NCI-H1930 (cell line): ENCODE measurements at regions not wholly inside any gene's neighbourhood (a gene's known extent, or its start where the extent isn't known, plus 50 kb on each side); places are given as distances from the start of the nearest gene placed in this dataset.

Experiments
- DNase-seq, 2 experiments: peaks; one replicate each; lab custom pipeline; 2025; lab: John Stamatoyannopoulos, UW

GRCh38 chr7:118573085-118573484 is 348.6 kb downstream of the ANKRD7 start:
- DNase-seq, result no peak

DNA sequence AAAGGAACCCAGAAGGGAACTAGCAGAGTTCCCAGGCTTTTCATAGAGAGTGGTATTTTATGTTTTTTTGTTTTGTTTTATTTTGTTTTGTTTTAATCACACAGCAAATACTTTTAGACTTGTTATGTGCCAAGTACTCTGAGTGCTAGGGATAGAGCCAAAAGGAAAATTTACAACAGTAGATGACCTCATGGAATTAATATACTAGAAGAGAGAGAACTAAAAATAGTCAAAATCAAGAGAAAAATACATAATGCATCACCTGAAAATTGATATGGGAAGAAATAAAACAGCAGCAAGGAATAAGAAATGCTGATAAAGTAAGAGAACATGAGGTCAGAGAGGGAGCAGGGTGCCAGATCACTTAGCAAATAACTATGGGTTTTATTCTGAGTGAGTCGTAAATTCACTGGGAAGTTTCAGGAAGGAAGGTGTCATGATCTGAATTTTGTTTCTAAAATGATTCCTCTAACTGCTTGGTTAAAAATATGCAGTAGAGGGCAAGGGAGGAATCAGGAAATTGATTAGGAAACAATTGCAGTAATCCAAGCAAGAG is 351.0 kb downstream of the ANKRD7 start:
- no peak for DNase-seq

DNA sequence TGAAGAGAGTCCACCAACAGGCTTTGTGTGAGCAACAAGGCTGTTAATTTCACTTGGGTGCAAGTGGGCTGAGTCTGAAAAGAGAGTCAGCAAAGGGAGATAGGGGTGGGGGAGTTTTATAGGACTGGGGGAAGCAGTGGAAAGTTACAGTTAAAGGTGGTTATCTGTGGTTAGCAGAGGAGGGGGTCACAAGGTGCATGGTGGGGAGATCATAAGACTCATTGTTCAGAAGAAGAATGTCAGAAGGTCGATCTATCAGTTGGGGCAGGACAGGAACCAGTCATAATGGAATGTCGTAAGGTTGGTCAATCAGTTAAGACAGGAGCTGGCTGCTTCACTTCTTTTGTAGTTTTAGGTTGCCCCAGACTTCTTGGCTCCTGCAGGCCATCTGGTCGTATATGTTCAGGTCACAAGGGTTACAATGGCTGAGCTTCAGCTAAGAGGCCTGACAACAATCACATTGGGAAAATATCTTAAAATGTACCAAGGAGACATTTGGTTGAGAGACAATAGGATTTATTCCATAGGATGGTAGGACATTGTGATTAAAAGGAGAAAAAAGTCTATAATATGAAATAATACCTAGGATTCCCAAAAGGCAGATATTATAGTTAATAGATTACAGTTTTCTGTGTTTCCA is 356.4 kb downstream of the ANKRD7 start:
- DNase-seq, result no peak

DNA sequence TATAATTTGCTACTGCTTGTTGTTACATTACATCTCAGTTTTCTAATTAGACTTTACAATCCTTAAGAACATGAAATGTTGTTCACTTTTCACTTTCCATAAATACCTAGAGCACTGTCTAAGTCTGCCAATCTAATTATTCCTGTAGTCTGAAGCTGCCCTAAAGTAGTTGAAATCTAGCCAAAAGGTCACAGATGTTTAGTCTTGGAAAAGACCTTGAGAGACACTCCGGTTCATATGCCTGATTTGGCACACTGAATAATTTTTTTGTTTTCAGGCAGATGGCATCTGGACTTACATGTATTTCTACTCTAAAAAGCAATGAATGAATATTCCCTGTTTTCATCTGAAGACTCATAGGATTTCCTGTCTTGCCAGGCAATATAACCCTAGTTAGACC is 359.1 kb downstream of the ANKRD7 start:
- no peak for DNase-seq

- DNase-seq, result no peak
Measured at GRCh38 chr7:118586248-118586647, 361.7 kb downstream of the ANKRD7 start.

DNA sequence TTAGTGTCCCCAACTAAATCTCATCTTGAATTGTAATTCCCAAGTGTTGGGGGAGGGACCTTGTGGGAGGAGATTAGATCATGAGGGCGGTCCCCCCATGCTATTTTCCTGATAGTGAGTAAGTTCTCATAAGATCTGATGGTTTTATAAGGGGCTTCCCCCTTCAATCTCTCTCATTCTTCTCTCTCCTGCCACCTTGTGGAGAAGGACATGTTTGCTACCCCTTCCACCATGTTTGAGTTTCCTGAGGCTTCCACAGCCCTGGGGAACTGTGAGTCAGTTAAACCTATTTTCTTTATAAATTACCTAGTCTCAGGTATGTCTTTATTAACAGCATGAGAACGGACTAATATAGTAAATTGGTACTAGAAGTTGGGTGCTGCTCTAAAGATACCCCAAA is 365.6 kb downstream of the ANKRD7 start:
- no peak for DNase-seq

GRCh38 chr7:118602090-118602489 is 377.6 kb downstream of the ANKRD7 start:
- no peak for DNase-seq

GRCh38 chr7:118606602-118607001 is 382.1 kb downstream of the ANKRD7 start:
- DNase-seq, result no peak

- no peak for DNase-seq
Measured at GRCh38 chr7:118609207-118609606, 384.7 kb downstream of the ANKRD7 start.

DNA sequence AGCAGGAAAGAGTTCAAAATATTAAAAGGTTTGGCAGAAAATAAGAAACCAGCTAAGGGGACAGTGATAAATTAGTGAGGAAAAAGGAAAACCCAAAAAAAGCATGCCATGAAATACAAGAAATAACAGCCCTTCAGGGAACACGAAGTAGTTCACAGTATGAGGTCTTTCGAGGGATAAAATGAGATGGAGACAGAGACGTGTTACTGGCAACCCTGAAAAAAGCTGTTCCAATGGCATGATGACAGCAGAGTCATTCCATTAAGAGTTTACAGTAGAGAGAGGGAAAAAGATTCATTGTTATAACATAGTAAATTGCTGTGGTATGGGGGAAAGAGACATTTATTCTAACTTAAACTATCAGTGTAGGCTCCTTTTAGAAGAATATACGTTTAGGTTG is 391.2 kb downstream of the ANKRD7 start:
- DNase-seq, result no peak

GRCh38 chr7:118621810-118622360 is 397.4 kb downstream of the ANKRD7 start:
- no peak for DNase-seq

- no peak for DNase-seq
Measured at GRCh38 chr7:118626739-118627138, 402.2 kb downstream of the ANKRD7 start.

DNA sequence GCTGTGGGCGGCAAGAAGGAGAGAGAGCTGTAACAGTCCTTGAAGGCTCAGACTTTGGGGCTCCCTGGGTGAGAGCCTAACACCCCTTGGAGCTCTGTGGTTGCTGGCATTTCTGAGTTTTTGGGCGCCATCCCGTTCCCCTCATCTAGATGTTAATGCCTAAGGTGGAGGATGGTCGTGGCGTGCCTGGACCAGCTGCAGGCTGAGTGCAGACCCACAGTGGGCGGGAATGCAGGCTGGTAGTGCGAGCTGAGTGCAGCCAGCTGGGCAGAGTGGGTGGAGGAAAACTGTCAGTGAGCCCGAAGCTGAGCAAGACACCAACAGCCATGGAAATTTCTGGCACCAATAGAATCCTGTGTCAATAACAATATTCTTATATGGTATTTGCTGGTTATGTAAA is 403.0 kb downstream of the ANKRD7 start:
- DNase-seq, result no peak

GRCh38 chr7:118629898-118630438 is 405.5 kb downstream of the ANKRD7 start:
- DNase-seq, result no peak

- no peak for DNase-seq
Measured at GRCh38 chr7:118642396-118642795, 417.9 kb downstream of the ANKRD7 start.

DNA sequence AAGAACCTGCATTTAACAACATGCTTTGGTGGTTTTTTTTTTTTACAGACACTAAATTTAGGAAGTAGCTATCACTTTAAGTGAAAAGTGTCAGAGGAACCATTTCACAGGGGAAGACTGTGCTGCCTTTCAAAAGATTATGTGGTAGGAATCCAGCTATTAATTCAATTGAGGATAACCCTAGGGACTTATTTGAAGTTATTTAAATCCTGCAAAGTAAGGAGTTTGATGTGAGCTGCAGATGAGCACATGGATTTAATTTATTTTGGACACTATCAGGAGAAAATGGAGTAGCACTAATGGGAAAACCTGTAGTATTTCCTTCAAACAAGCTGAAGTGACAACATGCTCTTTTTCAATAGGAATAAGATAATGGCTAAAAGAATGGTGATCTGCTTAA is 419.8 kb downstream of the ANKRD7 start:
- DNase-seq, result no peak

- no peak for DNase-seq
Measured at GRCh38 chr7:118648002-118648401, 423.5 kb downstream of the ANKRD7 start.

GRCh38 chr7:118657391-118658005 is 433.0 kb downstream of the ANKRD7 start:
- DNase-seq, result no peak

DNA sequence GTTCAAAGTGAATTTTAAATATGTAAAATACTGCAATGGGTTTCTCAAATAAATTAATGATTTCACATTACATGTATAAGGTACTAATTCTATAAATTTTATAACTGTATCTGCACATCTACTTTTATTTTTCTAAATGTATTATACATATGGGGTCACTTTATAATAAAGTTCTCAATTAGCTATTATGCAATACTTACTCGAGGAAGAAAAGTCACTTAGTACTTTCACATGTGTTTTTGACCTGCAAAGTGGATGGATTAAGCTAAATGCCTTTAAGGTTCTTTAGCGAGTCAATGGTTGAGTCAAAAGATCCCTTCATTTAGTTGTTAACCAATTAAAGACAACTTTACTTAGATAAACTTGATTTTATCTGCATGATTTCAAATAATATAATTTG is 437.8 kb downstream of the ANKRD7 start:
- DNase-seq, result no peak

- DNase-seq, result no peak
Measured at GRCh38 chr7:118664498-118664897, 440.0 kb downstream of the ANKRD7 start.

DNA sequence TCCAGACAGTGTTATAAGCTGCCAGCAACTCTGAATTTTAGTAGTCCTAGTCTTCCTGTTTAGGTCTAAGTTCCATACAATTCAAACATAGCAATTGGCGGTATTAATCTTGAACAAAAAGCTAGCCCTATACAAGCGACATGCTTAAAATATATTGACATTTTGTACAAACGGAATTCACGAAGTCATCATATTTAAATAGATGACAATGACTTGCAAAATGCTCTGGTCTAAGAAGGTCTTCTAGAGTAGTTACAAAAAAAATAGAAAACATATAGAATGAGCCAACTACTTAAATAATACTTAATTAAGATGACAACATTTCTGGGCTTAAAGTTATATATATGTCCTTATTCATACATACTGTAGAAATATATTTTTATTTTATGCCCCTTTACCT is 446.6 kb downstream of the ANKRD7 start:
- DNase-seq, result no peak

GRCh38 chr7:118684796-118685195 is 460.3 kb downstream of the ANKRD7 start:
- DNase-seq, result no peak

DNA sequence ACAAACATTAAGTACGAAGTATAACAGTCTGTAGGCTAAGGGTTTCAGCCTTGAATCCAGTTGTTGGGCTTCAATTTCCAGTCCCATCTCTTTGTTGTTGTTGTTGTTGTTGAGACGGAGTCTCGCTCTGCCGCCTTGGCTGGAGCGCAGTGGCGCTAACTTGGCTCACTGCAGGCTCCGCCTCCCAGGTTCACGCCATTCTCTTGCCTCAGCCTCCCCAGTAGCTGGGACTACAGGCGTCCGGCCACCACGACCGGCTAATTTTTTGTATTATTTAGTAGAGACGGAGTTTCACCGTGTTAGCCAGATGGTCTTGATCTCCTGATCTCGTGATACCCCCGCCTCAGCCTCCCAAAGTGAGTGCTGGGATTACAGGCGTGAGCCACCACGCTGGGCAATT is 464.9 kb downstream of the ANKRD7 start:
- DNase-seq, result no peak
